Fibroblast of mammary gland (primary cell): ENCODE measurements at regions not wholly inside any gene's neighbourhood (a gene's known extent, or its start where the extent isn't known, plus 50 kb on each side); places are given as distances from the start of the nearest gene placed in this dataset.

Experiments
- DNase-seq: peaks from one replicate; pipeline ENCODE4 v3.0.0-alpha.2; 2010; ENCODE audit warnings: low read depth
- H3K4me3 ChIP-seq: 2 replicates; pipeline ENCODE4 v1.5.1; 2011; ENCODE audit warnings: low read depth, mild to moderate bottlenecking, low read length, moderate library complexity; ENCODE audit not compliant: control insufficient read depth
- CTCF ChIP-seq: conservative IDR thresholded peaks from 2 replicates; pipeline ENCODE4 v1.5.1; 2011; ENCODE audit warnings: low read depth, low read length, inconsistent platforms; ENCODE audit not compliant: control insufficient read depth, insufficient read depth

GRCh38 chr13:40452741-40453334 is 213.6 kb downstream of the FOXO1 start:
- TF ChIP-seq CTCF, result no peak
- H3K4me3 ChIP-seq, result no peak overlapping the region
- DNase-seq, result no peak

- no peak for TF ChIP-seq CTCF
- no peak overlapping the region for H3K4me3 ChIP-seq
- DNase-seq, result peak; percentile 48
These were observed 213.0 kb downstream of the FOXO1 start for GRCh38 chr13:40453351-40454021.

- DNase-seq, result no peak
- H3K4me3 ChIP-seq, result no peak overlapping the region
- no peak for TF ChIP-seq CTCF
These were observed 210.0 kb downstream of the FOXO1 start for GRCh38 chr13:40456397-40456953.

GRCh38 chr13:40456979-40457553 is 209.4 kb downstream of the FOXO1 start:
- no peak for TF ChIP-seq CTCF
- H3K4me3 ChIP-seq, result no peak overlapping the region
- no peak for DNase-seq

- DNase-seq, result no peak
- H3K4me3 ChIP-seq, result no peak overlapping the region
- TF ChIP-seq CTCF, result no peak
These were observed 208.3 kb downstream of the FOXO1 start for GRCh38 chr13:40457929-40458719.

- no peak overlapping the region for H3K4me3 ChIP-seq
- TF ChIP-seq CTCF, result no peak
- DNase-seq, result no peak
These were observed 207.8 kb downstream of the FOXO1 start for GRCh38 chr13:40458720-40458990.
